K562 (cell line): ENCODE measurements at regions not wholly inside any gene's neighbourhood (a gene's known extent, or its start where the extent isn't known, plus 50 kb on each side); places are given as distances from the start of the nearest gene placed in this dataset.

Experiments used
- ATAC-seq: fragments of 200-7000 bp; cut with Tn5 transposase; 3 replicates; pipeline ENCODE4 v1.9.1; 2020; ENCODE audit warnings: moderate library complexity
- BruUV-seq: library from RNA; stranded (reverse); fragments of 400-500 nt; replicated peaks from 2 replicates; lab custom pipeline; 2021; lab: Mats Ljungman, UMichigan
- CTCF ChIA-PET: fragments of 300-600 bp; formaldehyde crosslinking; extraction: SDS; loops from one replicate; lab custom pipeline; 2021; ENCODE audit warnings: low intra/inter-chr PET ratio; lab: Yijun Ruan, JAX
- POLR2A ChIA-PET: fragments of 300-600, 350-650 bp; sonication (Branson Sonifier 250); formaldehyde crosslinking; extraction: SDS; loops from one replicate; lab custom pipeline; 2021; ENCODE audit warnings: antibody characterized with exemption, inconsistent platforms; lab: Yijun Ruan, JAX
- DNase-seq, 4 experiments: peaks; one replicate each; pipeline versions ENCODE4 v3.0.0 to v3.0.0-alpha.2; 2011 to 2018; ENCODE audit warnings: low spot score in 3 of 4, mixed read lengths in 3 of 4; ENCODE audit errors: extremely low read depth in 1 of 4
- FAIRE-seq: peaks from 2 replicates; lab custom pipeline; 2011; peaks lifted over from hg19 to GRCh38; lab: Jason Lieb, UNC
- H2AFZ ChIP-seq: 2 replicates; pipeline ENCODE4 v1.6.0; 2011; ENCODE audit warnings: low read depth, low read length, control low read depth, inconsistent platforms
- H3K27ac ChIP-seq: fragments of 200-600 bp; 3 replicates; pipeline ENCODE4 v1.8.0; 2011; ENCODE audit warnings: low read depth, mild to moderate bottlenecking, control low read depth, inconsistent platforms, low read length, moderate library complexity, mixed read lengths; ENCODE audit errors: extremely low read depth
- H3K27me3 ChIP-seq, 2 experiments: fragments of 300-600 bp in 1 of 2; 2 replicates in 1 of 2; 3 replicates in 1 of 2; pipeline versions ENCODE4 v1.6.0 to v1.8.0; 2011; ENCODE audit warnings: inconsistent platforms in 2 of 2, low read length in 2 of 2, mild to moderate bottlenecking in 1 of 2, mixed read lengths in 1 of 2, moderate library complexity in 1 of 2; ENCODE audit not compliant: control insufficient read depth in 2 of 2, insufficient read depth in 2 of 2
- H3K36me3 ChIP-seq: fragments of 300-600 bp; 3 replicates; pipeline ENCODE4 v1.8.0; 2011; ENCODE audit warnings: mild to moderate bottlenecking, low read length, inconsistent platforms; ENCODE audit not compliant: control insufficient read depth, insufficient read depth
- H3K4me1 ChIP-seq, 2 experiments: fragments of 200-600 bp in 1 of 2; replicated peaks in 1 of 2; 2 replicates in 1 of 2; 3 replicates in 1 of 2; pipeline versions ENCODE4 v1.5.1 to v1.8.0; 2011; ENCODE audit warnings: inconsistent platforms in 2 of 2, low read length in 2 of 2, mild to moderate bottlenecking in 1 of 2, mixed read lengths in 1 of 2, moderate library complexity in 1 of 2; ENCODE audit not compliant: control insufficient read depth in 2 of 2, insufficient read depth in 2 of 2
- H3K4me2 ChIP-seq: 2 replicates; pipeline ENCODE4 v1.6.1; 2011; ENCODE audit warnings: low read length, control low read depth, inconsistent platforms, mixed read lengths; ENCODE audit not compliant: insufficient read depth
- H3K4me3 ChIP-seq: fragments of 200-600 bp; sonication (generic), shearing (Covaris generic); 2 replicates; pipeline ENCODE4 v1.5.1; 2016; ENCODE audit warnings: control low read depth, inconsistent platforms
- H3K79me2 ChIP-seq: fragments of 200-600 bp; 3 replicates; pipeline ENCODE4 v1.8.0; 2011; ENCODE audit warnings: low read length, inconsistent platforms; ENCODE audit not compliant: control insufficient read depth, insufficient read depth
- H3K9ac ChIP-seq, 2 experiments: 2 replicates each; pipeline versions ENCODE4 v1.6.0 to v1.6.1; 2011; ENCODE audit warnings: low read depth in 2 of 2, low read length in 2 of 2, control low read depth in 1 of 2, inconsistent platforms in 1 of 2, mild to moderate bottlenecking in 1 of 2, mixed read lengths in 1 of 2; ENCODE audit not compliant: insufficient read depth in 1 of 2
- H3K9me1 ChIP-seq: one replicate; pipeline ENCODE4 v1.6.0; 2011; ENCODE audit warnings: inconsistent platforms, mild to moderate bottlenecking, low read length, moderate library complexity; ENCODE audit not compliant: control insufficient read depth, insufficient read depth
- H3K9me3 ChIP-seq: replicated peaks from 2 replicates; pipeline ENCODE4 v1.5.1; 2011; ENCODE audit warnings: low read depth, low read length, inconsistent platforms; ENCODE audit not compliant: control insufficient read depth, insufficient read depth
- H4K20me1 ChIP-seq: replicated peaks from 2 replicates; pipeline ENCODE4 v1.6.1; 2011; ENCODE audit warnings: low read length, inconsistent platforms, mixed read lengths; ENCODE audit not compliant: control insufficient read depth, insufficient read depth
- MGA ChIP-seq: fragments of 450-650 bp; IDR thresholded peaks from 2 replicates; pipeline ENCODE4 v1.6.1; 2016; ENCODE audit warnings: mild to moderate bottlenecking, moderate library complexity
- MIER1 ChIP-seq: fragments of 450-650 bp; IDR thresholded peaks from 2 replicates; pipeline ENCODE4 v1.6.1; 2016; ENCODE audit warnings: antibody characterized with exemption, mild to moderate bottlenecking, low read depth
- SMAD2 ChIP-seq: fragments of 150-350 bp; IDR thresholded peaks from 2 replicates; pipeline ENCODE4 v1.6.1; 2014; ENCODE audit warnings: low read depth, mild to moderate bottlenecking, low read length
- ZBTB2 ChIP-seq: fragments of 450-650 bp; IDR thresholded peaks from 2 replicates; pipeline ENCODE4 v1.6.1; 2016; ENCODE audit warnings: antibody characterized with exemption
- ZNF655 ChIP-seq: fragments of 250-450 bp; sonication (Bioruptor Pico); IDR thresholded peaks from 2 replicates; pipeline ENCODE4 v1.5.0; 2021
- WGBS: fragments of 100-300 bp; shearing (Covaris generic); methylation state at CpG from one replicate; pipeline ENCODE4 v1.1.6; 2016; ENCODE audit warnings: low coverage, mixed read lengths; ENCODE audit not compliant: insufficient coverage; ENCODE audit errors: missing lambda C conversion rate; 5-methylcytosine and 5-hydroxymethylcytosine counted together
- in situ Hi-C: fragments of 300-500 bp; cut with MboI; formaldehyde crosslinking; loops from 4 replicates; pipeline ENCODE4 v1.15.0; 2018; ENCODE audit warnings: inconsistent platforms, mixed read lengths
- intact Hi-C: fragments of 100-400 bp; cut with micrococcal nuclease; formaldehyde crosslinking; loops from 2 replicates; pipeline ENCODE4 v1.14.2; 2022

GRCh38 chr13:105990256-105990958 is 545.1 kb downstream of the EFNB2 start:
- ChIA-PET POLR2A (no interaction called here), CTCF (no interaction called here)
- WGBS, result 0% methylated on average over 4 of the region's 4 CpGs
- Histone ChIP-seq H3K9me1 (no peaks in the 10 kb centered on the region), H3K4me2 (no peak overlapping the region), H3K27me3 (no peaks in the 10 kb centered on the region), H3K4me3 (no peak overlapping the region), H3K9me3 (no peaks in the 10 kb centered on the region), H3K4me1 (no peaks in the 10 kb centered on the region), H3K9ac (no peak overlapping the region), H4K20me1 (no peaks in the 10 kb centered on the region), H2AFZ (no peak overlapping the region), H3K36me3 (no peaks in the 10 kb centered on the region), H3K27ac (no peak overlapping the region), H3K79me2 (no peaks in the 10 kb centered on the region)
- in situ Hi-C loops (no loop called here), intact Hi-C loops (no loop called here)
- ATAC-seq, result no peak
- DNase-seq, result no peak
- FAIRE-seq, result no peak
- TF ChIP-seq SMAD2 (no peak), MGA (no peak), ZNF655 (CRISPR knock-in tag) (no peak), MIER1 (no peak), ZBTB2 (no peak)
- BruUV-seq, result no TSS peak
